Spinal cord (tissue), 9 donors: ENCODE measurements at regions not wholly inside any gene's neighbourhood (a gene's known extent, or its start where the extent isn't known, plus 50 kb on each side); places are given as distances from the start of the nearest gene placed in this dataset.

Source experiments
- DNase-seq, 6 donors: peaks; one replicate each; pipeline versions ENCODE4 v3.0.0 to v3.0.0-alpha.2; 2013 to 2015; ENCODE audit warnings: low spot score in 6 of 6, low read depth in 4 of 6
- H3K27ac ChIP-seq: one replicate; pipeline ENCODE4 v1.5.1; 2013; ENCODE audit warnings: low read depth, low read length, control low read depth
- H3K27me3 ChIP-seq: one replicate; pipeline ENCODE4 v1.6.1; 2013; ENCODE audit warnings: low read length; ENCODE audit not compliant: control insufficient read depth, insufficient read depth
- H3K36me3 ChIP-seq: one replicate; pipeline ENCODE4 v1.6.1; 2013; ENCODE audit warnings: low read length; ENCODE audit not compliant: control insufficient read depth, insufficient read depth
- H3K4me1 ChIP-seq: one replicate; pipeline ENCODE4 v1.6.1; 2013; ENCODE audit warnings: low read length; ENCODE audit not compliant: control insufficient read depth, insufficient read depth
- H3K4me3 ChIP-seq: one replicate; pipeline ENCODE4 v1.5.1; 2013; ENCODE audit warnings: low read depth, low read length, control low read depth
- H3K9me3 ChIP-seq: one replicate; pipeline ENCODE4 v1.6.1; 2013; ENCODE audit warnings: low read length; ENCODE audit not compliant: control insufficient read depth, insufficient read depth
- WGBS: methylation state at CpG from one replicate; pipeline ENCODE4 v1.1.5; 2013; ENCODE audit warnings: missing lambda C conversion rate; ENCODE audit not compliant: insufficient coverage; 5-methylcytosine and 5-hydroxymethylcytosine counted together
- donor health status: healthy.

DNA sequence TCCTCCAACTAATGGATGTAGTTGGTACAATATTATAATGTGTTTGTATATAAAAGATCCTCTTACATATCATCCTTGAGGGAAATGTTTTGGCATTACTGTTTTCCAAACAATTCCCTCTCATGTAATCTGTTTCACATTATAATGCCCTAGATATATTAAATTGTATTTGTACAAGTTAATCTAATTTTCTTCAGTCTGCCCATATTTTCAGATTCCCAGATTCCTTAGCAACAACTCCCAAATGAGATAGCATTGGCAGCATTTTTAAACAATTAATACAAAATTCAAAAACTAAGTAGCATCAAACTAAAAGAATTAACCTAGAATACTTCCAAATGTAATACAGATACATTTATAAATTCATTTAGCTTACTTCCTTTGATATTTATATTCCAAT, 860.2 kb downstream of the C12orf50 start:
- Histone ChIP-seq H3K36me3 (no peaks in the 10 kb centered on the region), H3K4me1 (no peaks in the 10 kb centered on the region), H3K9me3 (peaks cover 12% of the 10 kb centered on the region), H3K4me3 (no peak overlapping the region), H3K27me3 (no peaks in the 10 kb centered on the region), H3K27ac (no peak overlapping the region)
- DNase-seq = peak in 3 of 6 donors; percentile 2 to 61 (median 4)

DNA sequence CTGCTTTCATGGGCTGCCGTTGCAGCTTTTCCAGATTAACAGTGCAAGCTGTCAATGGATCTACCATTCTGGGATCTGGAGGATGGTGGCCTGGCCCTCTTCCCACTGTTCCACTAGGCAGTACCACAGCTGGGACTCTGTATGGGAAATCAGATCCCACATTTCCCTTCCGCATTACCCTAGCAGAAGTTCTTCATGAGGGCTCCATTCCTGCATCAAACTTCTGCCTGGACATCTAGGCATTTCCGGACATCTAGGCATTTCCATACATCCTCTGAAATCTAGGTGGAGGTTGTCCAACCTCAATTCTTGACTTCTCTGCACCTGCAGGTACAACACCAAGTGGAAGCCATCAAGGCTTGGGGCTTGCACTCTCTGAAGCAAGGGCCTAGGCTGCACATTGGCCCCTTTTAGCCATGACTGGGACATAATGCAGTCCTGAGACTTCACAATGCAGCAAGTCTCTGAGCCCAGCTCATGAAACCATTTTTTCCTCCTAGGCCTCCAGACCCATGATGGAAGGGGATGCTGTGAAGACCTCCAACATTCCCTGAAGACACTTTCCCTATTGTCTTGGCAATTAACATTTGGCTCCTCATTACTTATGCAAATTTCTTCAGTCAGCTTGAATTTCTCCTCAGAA, 863.3 kb downstream of the C12orf50 start:
- 97% methylated on average over 3 of the region's 3 CpGs for WGBS
- H3K4me3 ChIP-seq = no peak overlapping the region
- peaks cover 12% of the 10 kb centered on the region for H3K9me3 ChIP-seq

DNA sequence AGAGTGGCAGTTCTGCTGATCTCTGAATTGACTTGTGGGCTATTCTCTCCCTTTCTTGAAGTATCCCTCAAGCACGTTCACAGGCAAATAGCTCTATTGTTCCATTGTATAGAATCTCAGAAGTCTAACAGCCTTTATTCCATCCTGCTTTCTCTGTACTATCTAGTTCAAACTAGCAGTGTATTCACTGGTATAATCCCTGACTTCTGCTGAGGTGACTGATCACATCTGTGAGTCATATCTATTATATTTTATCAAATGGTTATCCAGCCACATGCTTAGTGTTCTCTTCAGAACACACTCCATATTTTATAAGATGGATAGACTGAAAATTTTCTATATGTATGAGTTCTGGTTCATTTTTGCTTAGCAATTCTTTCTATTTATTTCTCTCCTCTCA, 866.1 kb downstream of the C12orf50 start:
- Histone ChIP-seq H3K9me3 (peaks cover 12% of the 10 kb centered on the region), H3K27ac (no peak overlapping the region), H3K4me1 (no peaks in the 10 kb centered on the region), H3K27me3 (no peaks in the 10 kb centered on the region), H3K4me3 (no peak overlapping the region), H3K36me3 (no peaks in the 10 kb centered on the region)
- DNase-seq = no peak
- WGBS = 50% methylated on average over 1 of the region's 1 CpG

More for the DNA sequence above, 863.3 kb downstream of the C12orf50 start:
- DNase-seq = no peak
- no peak overlapping the region for H3K27ac ChIP-seq
- no peaks in the 10 kb centered on the region for H3K4me1 ChIP-seq
- no peaks in the 10 kb centered on the region for H3K27me3 ChIP-seq
- H3K36me3 ChIP-seq = no peaks in the 10 kb centered on the region

DNA sequence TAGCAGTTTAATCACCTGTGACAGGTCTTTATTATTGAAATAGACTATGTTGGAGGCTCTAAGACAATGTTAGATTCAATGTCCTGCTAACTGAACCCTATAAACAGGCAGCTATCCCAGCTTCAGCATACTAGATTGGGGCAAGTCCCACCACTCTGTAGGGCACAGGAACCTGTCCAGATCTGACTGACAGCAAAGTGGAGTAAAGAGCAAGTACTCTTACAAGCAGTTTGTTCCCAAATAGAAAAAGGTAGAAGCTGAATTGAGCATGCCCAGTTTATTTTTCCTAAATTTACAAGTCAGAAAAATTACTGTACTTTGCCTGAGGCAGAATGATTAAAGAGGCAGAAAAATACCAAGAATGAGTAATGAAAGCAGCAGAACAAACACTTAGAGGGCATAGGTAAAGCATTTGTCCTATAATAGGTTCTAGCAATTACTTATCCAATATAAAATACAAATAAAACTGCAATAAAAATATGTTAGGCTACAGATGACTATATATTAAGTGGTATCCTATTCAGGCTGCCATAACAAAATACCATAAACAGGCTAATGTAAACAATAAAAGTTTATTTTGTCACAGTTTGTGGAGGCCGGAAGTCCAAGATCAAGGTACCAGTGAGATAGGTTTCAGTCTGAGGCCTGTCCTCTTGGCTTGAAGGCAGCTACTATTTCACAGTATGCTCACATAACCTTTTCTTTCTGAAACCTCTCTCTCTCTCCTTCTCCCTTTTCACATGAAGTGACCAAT, 868.2 kb downstream of the C12orf50 start:
- no peaks in the 10 kb centered on the region for H3K4me1 ChIP-seq
- H3K9me3 ChIP-seq = peaks cover 11% of the 10 kb centered on the region
- H3K36me3 ChIP-seq = no peaks in the 10 kb centered on the region
- WGBS = no CpG with 5 or more reads among the region's 1 CpG
- H3K4me3 ChIP-seq = no peak overlapping the region
- no peak for DNase-seq
- no peaks in the 10 kb centered on the region for H3K27me3 ChIP-seq
- H3K27ac ChIP-seq = no peak overlapping the region

DNA sequence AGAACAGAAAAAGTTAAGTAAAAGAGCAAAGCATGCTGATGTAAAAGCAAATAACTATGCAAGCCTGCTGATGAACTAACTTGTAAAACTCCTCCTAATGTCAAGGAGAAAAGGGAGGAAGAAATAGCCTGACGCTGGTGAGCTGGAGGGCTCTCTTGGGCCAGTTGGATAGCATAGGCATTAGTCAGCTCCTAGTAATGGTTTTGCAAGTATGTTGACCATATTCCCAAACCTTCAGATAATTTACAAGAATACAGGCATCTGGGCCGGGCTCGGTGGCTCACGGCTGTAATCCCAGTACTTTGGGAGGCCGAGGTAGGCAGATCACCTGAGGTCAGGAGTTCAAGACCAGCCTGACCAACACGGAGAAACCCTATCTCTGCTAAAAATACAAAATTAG, 871.4 kb downstream of the C12orf50 start:
- Histone ChIP-seq H3K36me3 (no peaks in the 10 kb centered on the region), H3K27ac (no peak overlapping the region), H3K27me3 (no peaks in the 10 kb centered on the region), H3K4me1 (no peaks in the 10 kb centered on the region), H3K4me3 (no peak overlapping the region), H3K9me3 (no peaks in the 10 kb centered on the region)
- no CpG with 5 or more reads among the region's 6 CpGs for WGBS
- no peak for DNase-seq

DNA sequence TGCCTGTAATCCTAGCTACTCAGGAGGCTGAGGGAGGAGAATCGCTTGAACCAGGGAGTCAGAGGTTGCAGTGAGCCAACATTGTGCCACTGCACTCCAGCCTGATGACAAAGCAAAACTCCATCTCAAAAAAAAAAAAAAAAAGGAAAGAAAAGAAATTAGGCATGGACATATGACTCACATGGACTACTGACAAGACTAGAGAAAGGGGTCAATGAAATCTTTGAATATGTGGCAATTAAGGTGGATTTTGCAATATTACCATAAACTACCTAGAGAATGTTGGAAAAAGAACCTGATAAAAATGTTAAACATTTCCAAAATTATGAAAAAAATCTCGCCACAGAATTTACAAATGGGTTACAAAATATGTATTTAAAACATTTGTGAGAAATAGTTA, 873.6 kb downstream of the C12orf50 start:
- Histone ChIP-seq H3K4me1 (no peaks in the 10 kb centered on the region), H3K9me3 (no peaks in the 10 kb centered on the region), H3K36me3 (no peaks in the 10 kb centered on the region), H3K27ac (no peak overlapping the region), H3K27me3 (no peaks in the 10 kb centered on the region), H3K4me3 (no peak overlapping the region)
- no peak for DNase-seq
- no CpG with 5 or more reads among the region's 2 CpGs for WGBS

DNA sequence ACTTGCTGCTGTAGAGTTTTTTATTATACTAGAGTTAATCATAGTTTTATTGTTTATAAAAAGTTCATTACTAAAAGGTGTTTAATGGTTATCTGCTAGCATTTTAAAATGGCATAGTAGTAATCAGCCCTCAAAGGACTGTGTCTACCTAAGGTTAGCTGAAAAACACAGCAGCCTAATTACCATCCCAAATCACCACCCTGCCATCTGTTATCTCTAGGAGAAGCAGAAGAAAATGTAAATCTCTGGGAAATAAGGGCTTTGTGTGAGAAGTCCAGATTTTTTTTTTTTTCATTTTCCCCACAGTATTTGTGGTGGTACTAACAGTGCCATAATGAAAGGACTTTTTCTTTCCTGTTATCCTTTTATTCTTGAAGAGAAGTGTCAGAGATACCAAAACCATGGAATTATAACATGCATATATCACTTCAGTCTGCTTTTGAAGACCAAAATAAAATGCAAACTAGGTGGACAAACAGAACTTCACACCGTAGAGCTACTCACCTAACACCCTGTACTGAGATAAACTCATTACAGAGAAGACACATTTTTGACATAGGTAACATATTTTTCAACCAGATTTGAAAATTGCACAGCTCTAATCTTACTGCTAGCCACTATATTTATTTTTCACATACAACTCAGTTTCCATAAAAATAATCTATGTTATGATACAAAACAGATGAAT, 876.2 kb downstream of the C12orf50 start:
- no peaks in the 10 kb centered on the region for H3K9me3 ChIP-seq
- H3K4me3 ChIP-seq = no peak overlapping the region
- H3K36me3 ChIP-seq = no peaks in the 10 kb centered on the region
- peak in 2 of 6 donors; percentile 17 to 18 for DNase-seq
- no peak overlapping the region for H3K27ac ChIP-seq
- no peaks in the 10 kb centered on the region for H3K4me1 ChIP-seq
- WGBS = 82% methylated on average over 1 of the region's 1 CpG
- H3K27me3 ChIP-seq = no peaks in the 10 kb centered on the region

DNA sequence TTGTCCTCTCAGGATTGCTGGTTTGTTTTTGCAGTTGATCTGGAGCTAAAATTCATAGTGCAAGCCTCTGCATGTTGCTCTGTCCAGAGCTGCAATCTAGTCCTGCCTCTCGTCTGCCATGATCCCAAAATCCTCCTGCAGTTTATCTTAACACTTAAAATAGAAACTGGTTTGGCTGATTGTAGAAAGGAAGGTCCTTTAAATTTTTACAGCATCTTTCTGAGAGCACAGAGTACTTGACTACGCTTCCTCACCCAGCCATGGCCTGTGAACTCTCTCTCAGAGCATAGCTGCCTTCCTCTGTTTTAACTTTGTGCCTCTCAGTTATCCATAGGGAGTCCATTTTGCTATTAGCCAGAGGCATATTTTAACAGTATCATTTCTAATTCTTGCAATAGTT, 877.1 kb downstream of the C12orf50 start:
- H3K4me3 ChIP-seq = no peak overlapping the region
- H3K36me3 ChIP-seq = no peaks in the 10 kb centered on the region
- WGBS = 100% methylated on average over 1 of the region's 2 CpGs

DNA sequence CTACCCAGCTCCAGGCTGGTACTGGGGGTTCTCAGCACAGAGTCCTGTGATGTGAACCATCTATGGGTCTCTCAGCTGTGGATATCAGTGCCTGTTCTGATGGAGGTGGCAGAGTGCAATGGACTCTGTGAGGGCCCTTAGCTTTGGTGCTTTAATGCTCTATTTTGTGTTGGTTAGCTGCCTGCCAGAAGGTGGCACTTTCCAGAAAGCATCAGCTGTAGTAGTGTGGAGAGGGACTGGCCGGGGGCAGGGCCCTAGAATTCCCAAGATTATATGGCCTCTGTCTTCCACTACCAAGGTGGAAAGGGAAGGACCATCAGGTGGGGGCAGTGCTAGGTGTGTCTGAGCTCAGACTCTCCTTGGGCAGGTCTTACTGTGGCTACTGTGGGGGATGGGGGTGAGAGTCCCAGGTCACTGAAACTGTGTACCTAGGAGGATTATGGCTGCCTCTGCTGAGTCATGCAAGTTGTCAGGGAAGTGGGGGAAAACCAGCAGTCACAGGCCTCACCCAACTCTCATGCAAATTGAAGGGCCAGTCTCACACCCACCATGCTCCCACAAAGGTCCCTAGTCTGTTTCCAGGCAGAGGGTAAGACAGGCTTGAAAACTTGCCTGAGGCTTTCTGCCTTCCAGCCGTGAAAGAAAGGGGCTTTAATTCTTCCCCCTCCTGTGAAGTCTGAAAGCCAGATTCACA, 878.1 kb downstream of the C12orf50 start:
- H3K4me3 ChIP-seq = no peak overlapping the region
- no peaks in the 10 kb centered on the region for H3K27me3 ChIP-seq
- no peaks in the 10 kb centered on the region for H3K36me3 ChIP-seq
- no peaks in the 10 kb centered on the region for H3K9me3 ChIP-seq
- H3K27ac ChIP-seq = no peak overlapping the region
- no peaks in the 10 kb centered on the region for H3K4me1 ChIP-seq
- DNase-seq = no peak
- 43% methylated on average over 1 of the region's 2 CpGs for WGBS

More for the DNA sequence above, 877.1 kb downstream of the C12orf50 start:
- no peak overlapping the region for H3K27ac ChIP-seq
- H3K9me3 ChIP-seq = no peaks in the 10 kb centered on the region
- no peak for DNase-seq
- no peaks in the 10 kb centered on the region for H3K4me1 ChIP-seq
- H3K27me3 ChIP-seq = no peaks in the 10 kb centered on the region
